T-helper 17 cell (primary cell): ENCODE measurements at regions not wholly inside any gene's neighbourhood (a gene's known extent, or its start where the extent isn't known, plus 50 kb on each side); places are given as distances from the start of the nearest gene placed in this dataset.
A peak's percentile ranks its signal among the peaks of the same experiment; 100 is the strongest.

Source experiments
- ATAC-seq: fragments of 150-1000 bp; cut with Tn5 transposase; 2 replicates; pipeline ENCODE4 v1.10.0; 2021; ENCODE audit warnings: mild to moderate bottlenecking, moderate library complexity
- DNase-seq, 3 donors: peaks; one replicate each; pipeline versions ENCODE4 v3.0.0 to v3.0.0-alpha.2; 2020 to 2021
- H3K9me3 ChIP-seq: one replicate; pipeline ENCODE4 v1.7.0; 2013; ENCODE audit warnings: low read length, mild to moderate bottlenecking; ENCODE audit not compliant: control insufficient read depth, poor library complexity, severe bottlenecking
- H3K27ac Mint-ChIP-seq: one replicate; pipeline ENCODE4 v1.8.0; 2022; ENCODE audit warnings: mild to moderate bottlenecking, moderate library complexity, mixed read lengths
- H3K27me3 Mint-ChIP-seq: one replicate; pipeline ENCODE4 v1.8.0; 2022; ENCODE audit warnings: mixed read lengths
- H3K36me3 Mint-ChIP-seq: one replicate; pipeline ENCODE4 v1.8.0; 2022; ENCODE audit warnings: low read depth, mixed read lengths
- H3K4me1 Mint-ChIP-seq: one replicate; pipeline ENCODE4 v1.8.0; 2022; ENCODE audit warnings: mild to moderate bottlenecking, mixed read lengths
- H3K4me3 Mint-ChIP-seq: one replicate; pipeline ENCODE4 v1.8.0; 2022; ENCODE audit warnings: mild to moderate bottlenecking, moderate library complexity, mixed read lengths

DNA sequence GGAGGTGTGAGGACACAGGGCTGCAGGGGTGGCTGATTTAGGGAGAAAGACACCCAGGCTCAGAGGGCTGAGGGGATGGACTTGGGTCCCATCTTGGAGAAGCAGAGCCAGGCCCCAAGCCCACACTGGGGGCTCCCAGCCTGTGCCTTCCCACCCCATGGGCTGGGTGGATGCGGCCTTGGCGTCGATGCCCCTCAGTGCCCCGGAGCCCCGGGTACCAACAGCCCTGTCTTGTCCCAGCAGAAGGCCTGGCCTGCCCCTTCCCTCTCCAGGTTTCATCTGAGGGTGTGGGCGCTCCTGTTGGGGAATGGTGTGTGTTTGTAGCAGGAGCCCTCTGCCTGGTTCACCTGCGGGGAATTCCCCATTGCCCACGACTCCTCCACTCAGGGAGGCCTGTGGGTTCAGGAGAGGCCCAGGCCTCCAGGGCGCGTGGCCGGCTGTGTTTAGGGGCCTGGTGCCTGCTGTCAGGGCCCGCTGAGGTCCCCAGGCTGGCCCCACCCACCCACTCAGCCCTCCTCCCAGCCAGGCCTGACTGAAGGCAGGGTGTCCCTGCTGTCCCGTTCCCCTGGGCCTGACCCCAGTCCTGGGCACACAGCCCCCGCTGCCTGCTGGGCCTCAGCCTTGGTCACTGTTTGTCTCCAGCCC, 51.1 kb upstream of the BEGAIN start:
- Mint-ChIP-seq H3K36me3 (no peaks in the 10 kb centered on the region), H3K4me1 (peaks cover 41% of the 10 kb centered on the region), H3K27ac (peak overlapping the region; percentile 91), H3K4me3 (no peak overlapping the region), H3K27me3 (peaks cover 7% of the 10 kb centered on the region)
- no peaks in the 10 kb centered on the region for H3K9me3 ChIP-seq
- ATAC-seq (no peak), DNase-seq (no peak)

DNA sequence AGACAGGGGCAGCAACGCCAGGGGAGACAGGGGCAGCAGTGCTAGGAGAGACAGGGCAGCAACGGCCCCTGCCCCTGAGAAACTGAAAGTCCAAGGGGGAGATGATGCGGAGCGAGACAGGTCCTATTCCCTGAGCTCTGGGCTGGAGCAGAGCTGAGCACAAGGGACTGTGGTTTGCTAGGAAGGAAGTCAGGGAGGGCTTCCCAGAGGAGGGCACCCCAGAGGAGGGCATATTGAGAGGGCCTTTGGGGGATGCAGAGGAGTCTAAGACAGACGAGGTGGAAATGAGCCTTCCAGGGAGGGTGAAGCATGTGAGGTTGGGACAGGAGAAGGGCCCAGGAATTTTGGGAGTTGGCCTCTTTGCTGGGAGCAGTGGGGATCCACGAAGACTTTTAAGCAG, 52.1 kb upstream of the BEGAIN start:
- no peaks in the 10 kb centered on the region for H3K9me3 ChIP-seq
- DNase-seq: no peak
- peak overlapping the region; percentile 90 for H3K4me3 Mint-ChIP-seq
- H3K4me1 Mint-ChIP-seq: peaks cover 47% of the 10 kb centered on the region
- ATAC-seq: no peak
- H3K27me3 Mint-ChIP-seq: no peaks in the 10 kb centered on the region
- peak overlapping the region; percentile 91 for H3K27ac Mint-ChIP-seq
- no peaks in the 10 kb centered on the region for H3K36me3 Mint-ChIP-seq

DNA sequence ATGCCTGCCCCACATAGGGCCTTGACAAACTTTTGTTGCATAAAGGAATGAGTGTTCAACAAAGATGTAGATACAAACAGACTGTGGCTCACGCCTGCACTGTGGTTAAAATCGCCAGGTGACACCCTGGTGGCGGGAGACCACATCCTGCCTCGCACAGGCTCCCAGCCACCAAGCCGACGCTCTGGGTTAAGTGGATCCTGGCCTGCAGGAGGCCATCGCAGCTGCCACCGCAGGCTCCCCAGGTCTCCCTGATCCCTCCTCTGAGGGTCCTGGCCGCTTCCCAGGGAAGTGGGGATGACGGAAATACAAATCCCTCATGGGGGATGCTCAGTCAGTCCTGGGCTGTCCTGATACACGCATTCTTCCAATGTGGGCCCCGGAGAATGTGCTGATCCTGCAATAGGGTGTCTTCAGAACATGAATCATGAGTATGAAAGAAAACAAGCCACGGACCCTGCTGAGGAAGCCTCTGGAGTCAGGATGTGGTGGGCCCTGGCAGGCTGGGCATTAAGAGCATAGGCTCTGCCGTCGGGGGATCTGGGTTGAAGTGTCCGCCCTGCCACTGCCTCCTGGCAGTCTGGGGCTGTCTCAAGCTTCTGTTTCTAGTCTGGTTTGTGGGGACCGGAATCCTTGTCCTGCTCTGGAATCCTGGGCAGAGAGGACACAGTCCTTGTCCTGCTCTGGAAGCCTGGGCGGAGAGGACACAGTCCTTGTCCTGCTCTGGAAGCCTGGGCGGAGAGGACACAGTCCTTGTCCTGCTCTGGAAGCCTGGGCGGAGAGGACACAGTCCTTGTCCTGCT, 53.5 kb upstream of the BEGAIN start:
- Mint-ChIP-seq H3K4me3 (peak overlapping the region; percentile 90), H3K4me1 (peaks cover 58% of the 10 kb centered on the region), H3K36me3 (no peaks in the 10 kb centered on the region), H3K27me3 (no peaks in the 10 kb centered on the region), H3K27ac (peak overlapping the region; percentile 91)
- DNase-seq (peak; percentile 36 to 39 (median 37)), ATAC-seq (peak; percentile 94)
- no peaks in the 10 kb centered on the region for H3K9me3 ChIP-seq

DNA sequence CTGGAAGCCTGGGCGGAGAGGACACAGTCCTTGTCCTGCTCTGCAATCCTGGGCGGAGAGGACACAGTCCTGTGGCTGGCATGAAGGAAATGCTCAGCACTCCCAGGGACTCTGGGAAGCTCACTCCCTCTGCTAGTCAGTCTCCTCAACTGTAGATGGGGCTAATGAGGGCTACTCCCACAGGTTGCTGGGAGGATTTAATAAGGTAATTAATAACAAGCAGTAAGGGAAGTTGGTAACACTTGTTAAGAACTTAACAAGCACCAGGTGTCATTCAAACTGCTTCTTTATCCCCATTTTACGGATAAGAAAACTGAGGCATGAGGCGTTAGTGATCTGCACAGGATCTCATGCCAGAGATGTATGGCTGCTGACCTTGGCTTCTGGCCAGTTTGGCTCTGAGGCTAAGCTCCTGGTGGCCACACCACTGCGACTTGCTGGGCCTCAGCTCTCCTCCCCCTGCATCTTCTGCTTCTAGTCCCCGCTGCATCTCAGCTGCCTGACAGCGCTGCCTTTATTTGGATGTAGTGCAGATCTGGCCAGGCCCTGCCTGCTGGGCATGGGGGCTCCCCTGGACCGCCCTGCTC, 54.1 kb upstream of the BEGAIN start:
- peak overlapping the region; percentile 90 for H3K4me3 Mint-ChIP-seq
- no peak for DNase-seq
- peaks cover 59% of the 10 kb centered on the region for H3K4me1 Mint-ChIP-seq
- no peak for ATAC-seq
- no peaks in the 10 kb centered on the region for H3K36me3 Mint-ChIP-seq
- H3K27ac Mint-ChIP-seq: peak overlapping the region; percentile 91
- H3K9me3 ChIP-seq: no peaks in the 10 kb centered on the region
- no peaks in the 10 kb centered on the region for H3K27me3 Mint-ChIP-seq

DNA sequence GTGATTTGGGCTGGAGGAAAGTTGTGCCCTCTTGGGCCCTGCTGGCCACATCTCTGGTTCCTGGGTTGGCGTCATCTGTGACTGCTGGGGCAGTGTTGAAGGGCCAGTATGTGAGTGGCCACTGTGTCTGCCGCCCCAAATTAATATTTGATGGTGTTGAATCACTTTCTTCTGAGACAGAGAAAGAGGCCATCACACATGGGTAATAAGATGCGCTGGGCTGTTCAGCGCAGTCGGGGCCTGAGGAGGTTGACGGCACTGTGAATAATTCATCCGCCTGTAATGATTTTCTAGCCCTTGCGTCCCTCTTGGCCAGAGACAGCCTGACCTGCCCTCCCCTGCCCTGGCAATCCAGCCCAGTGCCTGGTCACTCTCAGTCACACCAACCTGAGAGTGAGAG, 56.2 kb upstream of the BEGAIN start:
- ATAC-seq: no peak
- DNase-seq: no peak
- no peaks in the 10 kb centered on the region for H3K36me3 Mint-ChIP-seq

DNA sequence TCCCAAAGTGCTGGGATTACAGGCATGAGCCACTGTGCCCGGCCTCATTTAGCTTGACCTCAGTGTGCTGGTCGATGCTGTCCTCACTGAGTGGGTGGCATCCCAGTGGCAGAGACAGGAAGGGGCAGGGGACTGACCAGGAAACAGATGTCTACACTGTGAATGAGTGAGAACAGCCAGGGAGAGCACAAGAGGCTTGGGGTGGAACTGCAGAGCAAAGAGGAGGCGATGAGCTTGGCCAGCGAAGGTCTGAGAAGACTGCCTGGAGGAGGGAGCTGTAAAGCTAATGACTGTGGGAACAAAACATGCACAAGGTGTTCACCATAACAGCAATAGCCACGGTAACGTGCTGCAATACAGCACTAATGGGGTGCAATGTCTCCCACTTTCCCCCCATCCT, 57.2 kb upstream of the BEGAIN start:
- H3K4me1 Mint-ChIP-seq: peaks cover 47% of the 10 kb centered on the region
- peaks cover 3% of the 10 kb centered on the region for H3K27me3 Mint-ChIP-seq
- no peak overlapping the region for H3K27ac Mint-ChIP-seq

More for the DNA sequence above, 56.2 kb upstream of the BEGAIN start:
- H3K4me3 Mint-ChIP-seq: no peak overlapping the region
- peaks cover 55% of the 10 kb centered on the region for H3K4me1 Mint-ChIP-seq
- no peaks in the 10 kb centered on the region for H3K9me3 ChIP-seq
- peak overlapping the region; percentile 48 for H3K27ac Mint-ChIP-seq
- H3K27me3 Mint-ChIP-seq: no peaks in the 10 kb centered on the region

DNA sequence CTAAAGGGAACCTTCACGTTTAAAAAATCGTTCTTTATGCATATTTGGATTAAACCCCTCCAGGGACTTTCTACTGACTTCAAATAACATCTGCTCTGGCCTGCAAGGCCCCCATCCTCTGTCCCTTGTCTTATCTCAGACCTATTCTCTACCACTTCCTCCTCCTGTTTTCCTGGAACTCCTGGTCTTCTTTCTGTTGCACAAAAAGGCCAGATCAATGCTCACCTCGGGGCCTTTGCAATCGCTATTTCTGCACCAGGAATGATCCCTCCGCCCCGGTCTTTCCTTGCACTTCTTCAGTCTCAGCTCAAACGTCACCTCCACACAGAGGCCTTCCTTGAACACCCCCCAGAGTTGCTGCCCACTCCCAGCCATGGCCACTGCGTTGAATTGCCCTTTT, 57.6 kb upstream of the BEGAIN start:
- Mint-ChIP-seq H3K4me3 (peak overlapping the region; percentile 7), H3K4me1 (peaks cover 45% of the 10 kb centered on the region), H3K27ac (peak overlapping the region; percentile 34), H3K36me3 (no peaks in the 10 kb centered on the region), H3K27me3 (peaks cover 4% of the 10 kb centered on the region)
- H3K9me3 ChIP-seq: no peaks in the 10 kb centered on the region
- ATAC-seq (no peak), DNase-seq (no peak)

More for the DNA sequence above, 57.2 kb upstream of the BEGAIN start:
- no peak for ATAC-seq
- H3K9me3 ChIP-seq: no peaks in the 10 kb centered on the region
- Mint-ChIP-seq H3K36me3 (no peaks in the 10 kb centered on the region), H3K4me3 (peak overlapping the region; percentile 7)
- DNase-seq: no peak

DNA sequence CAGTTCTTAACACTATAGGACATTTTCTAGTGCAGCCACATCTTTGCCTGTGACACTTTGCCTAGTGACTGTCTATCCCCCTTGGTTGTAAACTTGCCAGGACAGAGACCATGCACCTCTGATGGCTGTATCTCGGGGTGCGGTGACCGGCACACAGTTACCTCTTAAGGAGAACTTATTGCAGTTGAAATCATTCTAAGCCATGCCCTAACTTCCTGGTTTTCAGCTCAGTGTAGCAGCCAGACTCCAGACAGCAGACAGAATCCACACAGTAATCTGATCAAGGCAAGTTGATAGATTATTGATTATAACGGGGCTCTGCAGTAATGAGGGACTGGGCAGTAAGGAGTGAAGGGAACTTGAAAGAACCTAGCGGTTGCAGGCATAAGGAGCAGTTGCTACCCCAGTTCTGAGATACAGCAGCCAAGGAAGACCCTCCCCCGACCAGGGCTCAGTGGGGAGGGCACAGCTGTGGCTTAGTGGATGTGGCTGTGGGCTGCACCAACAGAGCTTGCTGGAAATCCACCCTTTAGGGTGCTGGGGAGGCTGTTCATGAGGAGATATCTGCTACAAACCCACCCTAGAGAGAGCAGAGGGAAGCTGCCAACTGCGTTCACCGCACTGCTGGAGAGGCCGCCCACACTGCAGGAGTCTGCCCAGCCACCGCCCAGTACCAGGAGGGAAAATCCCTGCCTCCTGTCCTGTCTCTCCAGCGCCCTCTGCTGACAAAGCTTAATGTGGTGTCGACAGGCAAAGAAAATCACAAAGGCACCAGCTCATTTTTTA, 58.2 kb upstream of the BEGAIN start:
- no peaks in the 10 kb centered on the region for H3K9me3 ChIP-seq
- Mint-ChIP-seq H3K4me3 (peak overlapping the region; percentile 19), H3K27me3 (peaks cover 4% of the 10 kb centered on the region), H3K27ac (peak overlapping the region; percentile 34), H3K4me1 (peaks cover 39% of the 10 kb centered on the region), H3K36me3 (no peaks in the 10 kb centered on the region)
- ATAC-seq: peak; percentile 96
- peak; percentile 71 to 81 (median 71) for DNase-seq

DNA sequence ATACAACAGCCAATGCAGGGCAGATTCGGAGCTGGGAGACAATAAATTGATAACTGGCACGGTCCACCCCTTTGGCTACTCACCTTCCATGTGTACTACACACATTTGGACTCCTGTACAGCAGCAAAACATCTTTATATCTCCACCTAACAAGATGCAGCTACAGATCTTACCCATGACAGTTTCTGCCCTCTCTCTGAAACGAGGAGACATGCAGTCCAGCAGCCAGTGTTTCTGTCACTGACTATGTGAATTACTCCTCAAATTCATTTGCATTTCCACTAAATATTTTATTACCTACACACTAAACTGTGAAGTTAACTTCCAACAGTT, 58.7 kb upstream of the BEGAIN start:
- Mint-ChIP-seq H3K4me1 (peaks cover 34% of the 10 kb centered on the region), H3K4me3 (peak overlapping the region; percentile 19), H3K36me3 (no peaks in the 10 kb centered on the region), H3K27me3 (peaks cover 4% of the 10 kb centered on the region), H3K27ac (peak overlapping the region; percentile 34)
- H3K9me3 ChIP-seq: no peaks in the 10 kb centered on the region
- ATAC-seq (no peak), DNase-seq (no peak)

DNA sequence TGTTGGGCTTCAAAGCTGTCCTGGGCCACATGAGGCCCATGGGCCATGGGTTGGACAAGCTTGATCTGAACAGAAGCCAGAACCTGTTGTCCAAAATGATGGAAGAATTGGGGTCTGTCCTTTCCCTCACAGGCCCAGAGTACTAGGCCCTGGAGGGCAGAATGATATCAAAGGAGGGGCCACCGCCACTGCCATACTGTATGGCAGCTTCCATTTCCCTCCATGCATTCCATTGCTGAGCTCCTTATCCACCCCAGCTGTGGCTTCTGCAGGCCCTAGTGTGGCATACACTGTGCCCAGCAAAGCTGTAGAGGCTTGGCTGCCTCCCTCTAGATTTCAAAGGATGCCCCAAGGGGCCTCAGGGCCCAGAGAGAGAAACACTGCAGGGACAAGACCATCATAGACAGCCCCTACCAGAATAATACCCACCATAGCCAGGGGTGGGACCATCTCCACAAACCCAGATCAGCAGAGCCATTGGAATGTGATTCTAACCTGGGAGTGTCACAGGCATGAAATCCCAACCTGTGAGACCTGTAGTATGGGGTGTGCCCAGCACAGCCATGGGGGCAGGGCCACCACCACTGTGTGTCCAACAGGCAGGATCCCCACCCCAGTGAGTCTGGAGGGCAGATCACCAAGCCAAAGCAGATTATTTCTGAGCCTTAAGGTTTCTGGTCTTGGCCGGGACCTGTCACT, 61.4 kb upstream of the BEGAIN start:
- Mint-ChIP-seq H3K27ac (no peak overlapping the region), H3K36me3 (no peaks in the 10 kb centered on the region), H3K27me3 (peaks cover 14% of the 10 kb centered on the region), H3K4me3 (no peak overlapping the region), H3K4me1 (peaks cover 20% of the 10 kb centered on the region)
- DNase-seq (no peak), ATAC-seq (no peak)
- no peaks in the 10 kb centered on the region for H3K9me3 ChIP-seq

DNA sequence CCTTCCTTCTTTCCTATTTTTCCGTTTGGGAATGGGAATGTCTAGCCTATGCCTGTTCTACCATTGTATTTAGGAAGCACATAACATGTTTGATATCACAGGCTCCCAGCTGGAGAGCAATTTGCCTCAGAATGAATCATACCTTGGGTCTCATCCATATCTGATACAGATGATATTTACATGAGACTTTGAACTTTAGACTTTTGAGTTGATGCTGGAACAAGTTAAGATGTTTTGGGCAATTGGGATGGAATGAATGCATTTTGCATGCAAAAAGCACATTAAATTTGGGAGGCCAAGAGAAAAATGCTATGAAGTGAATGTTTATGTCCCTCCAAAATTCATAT, 61.9 kb upstream of the BEGAIN start:
- Mint-ChIP-seq H3K4me1 (peaks cover 16% of the 10 kb centered on the region), H3K27me3 (peaks cover 19% of the 10 kb centered on the region), H3K36me3 (no peaks in the 10 kb centered on the region), H3K27ac (no peak overlapping the region), H3K4me3 (no peak overlapping the region)
- ATAC-seq: no peak
- no peaks in the 10 kb centered on the region for H3K9me3 ChIP-seq
- DNase-seq: no peak

DNA sequence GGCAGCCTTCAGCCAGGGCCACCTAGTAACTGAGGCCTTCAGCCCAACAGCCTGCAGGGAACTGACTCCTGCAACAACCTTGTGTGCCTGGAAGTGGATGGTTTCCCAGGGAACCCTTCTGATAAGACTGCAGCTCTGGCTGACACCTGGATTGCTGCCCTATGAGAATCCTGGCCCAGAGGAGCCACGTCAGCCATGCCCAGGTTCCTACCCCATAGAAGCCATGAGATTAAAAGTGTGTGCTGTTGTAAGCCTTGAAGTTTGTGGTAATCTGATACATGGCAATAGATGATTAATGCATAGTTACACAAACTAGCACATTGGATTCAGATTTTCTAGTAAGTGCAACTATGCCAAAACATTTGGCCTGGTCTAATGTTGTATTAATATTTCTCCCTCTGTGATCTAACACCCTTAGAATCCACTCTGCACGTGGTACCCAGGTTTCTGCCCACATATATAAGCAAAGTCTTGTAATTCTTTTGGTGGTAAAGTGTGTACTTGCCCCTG, 64.8 kb upstream of the BEGAIN start:
- H3K9me3 ChIP-seq: no peaks in the 10 kb centered on the region
- DNase-seq (no peak), ATAC-seq (no peak)
- H3K36me3 Mint-ChIP-seq: no peaks in the 10 kb centered on the region
- H3K27ac Mint-ChIP-seq: no peak overlapping the region
- no peak overlapping the region for H3K4me3 Mint-ChIP-seq
- peaks cover 34% of the 10 kb centered on the region for H3K27me3 Mint-ChIP-seq
- H3K4me1 Mint-ChIP-seq: no peaks in the 10 kb centered on the region
